Endothelial cell of umbilical vein (primary cell): ENCODE measurements at regions not wholly inside any gene's neighbourhood (a gene's known extent, or its start where the extent isn't known, plus 50 kb on each side); places are given as distances from the start of the nearest gene placed in this dataset.

Source experiments
- BruUV-seq: library from RNA; stranded (reverse); fragments of 400-500 nt; replicated peaks from 2 replicates; lab custom pipeline; 2021; lab: Mats Ljungman, UMichigan
- CTCF ChIA-PET: fragments of 300-600, 350-600 bp; sonication (Branson Sonifier 250); formaldehyde crosslinking; loops from one replicate; lab custom pipeline; 2021; ENCODE audit warnings: antibody characterized with exemption, inconsistent platforms; lab: Charles Lee
- POLR2A ChIA-PET: fragments of 300-600, 350-600 bp; sonication (Branson Sonifier 250); formaldehyde crosslinking; loops from one replicate; lab custom pipeline; 2021; ENCODE audit warnings: antibody characterized with exemption, inconsistent platforms; lab: Charles Lee
- DNase-seq: peaks from one replicate; pipeline ENCODE4 v3.0.0-alpha.2; 2011; ENCODE audit warnings: low read depth, low spot score
- FAIRE-seq: peaks from 2 replicates; lab custom pipeline; 2011; peaks lifted over from hg19 to GRCh38; lab: Jason Lieb, UNC
- H2AFZ ChIP-seq: 2 replicates; pipeline ENCODE4 v1.6.0; 2012; ENCODE audit warnings: low read depth, low read length, control low read depth, inconsistent platforms
- H3K27ac ChIP-seq: 2 replicates; pipeline ENCODE4 v1.5.1; 2011; ENCODE audit warnings: low read depth, mild to moderate bottlenecking, control low read depth, low read length, moderate library complexity; ENCODE audit not compliant: insufficient read depth
- H3K27me3 ChIP-seq, 2 experiments: 2 replicates each; pipeline versions ENCODE4 v1.6.0 to v1.6.1; 2011; ENCODE audit warnings: low read length in 2 of 2, mixed read lengths in 1 of 2; ENCODE audit not compliant: control insufficient read depth in 2 of 2, insufficient read depth in 2 of 2
- H3K36me3 ChIP-seq, 2 experiments: 2 replicates in 1 of 2; 3 replicates in 1 of 2; pipeline ENCODE4 v1.5.1; 2011; ENCODE audit warnings: low read length in 2 of 2, mild to moderate bottlenecking in 1 of 2, moderate library complexity in 1 of 2; ENCODE audit not compliant: control insufficient read depth in 2 of 2, insufficient read depth in 2 of 2; ENCODE audit errors: extremely low read depth in 1 of 2
- H3K4me1 ChIP-seq: 3 replicates; pipeline ENCODE4 v1.5.1; 2011; ENCODE audit warnings: mild to moderate bottlenecking, low read length; ENCODE audit not compliant: control insufficient read depth, insufficient read depth; ENCODE audit errors: extremely low read depth
- H3K4me2 ChIP-seq: 2 replicates; pipeline ENCODE4 v1.6.1; 2011; ENCODE audit warnings: low read length, control low read depth, mixed read lengths; ENCODE audit not compliant: insufficient read depth
- H3K4me3 ChIP-seq, 3 experiments: fragments of 200-600 bp in 1 of 3; sonication (generic), shearing (Covaris generic) in 1 of 3; replicated peaks in 1 of 3; 2 replicates each; pipeline ENCODE4 v1.5.1; 2011 to 2016; ENCODE audit warnings: control low read depth in 3 of 3, low read length in 3 of 3, mild to moderate bottlenecking in 2 of 3, inconsistent platforms in 1 of 3, low read depth in 1 of 3, moderate library complexity in 1 of 3; ENCODE audit not compliant: insufficient read depth in 1 of 3
- H3K79me2 ChIP-seq: 2 replicates; pipeline ENCODE4 v1.6.0; 2012; ENCODE audit warnings: low read length, inconsistent platforms; ENCODE audit not compliant: control insufficient read depth, insufficient read depth
- H3K9ac ChIP-seq: replicated peaks from 2 replicates; pipeline ENCODE3; 2011; ENCODE audit warnings: low read length, control low read depth; ENCODE audit not compliant: insufficient read depth; ENCODE audit errors: extremely low read depth
- H3K9me1 ChIP-seq: replicated peaks from 3 replicates; pipeline ENCODE4 v1.6.0; 2011; ENCODE audit warnings: mild to moderate bottlenecking, low read length; ENCODE audit not compliant: control insufficient read depth, insufficient read depth; ENCODE audit errors: extremely low read depth
- H3K9me3 ChIP-seq: replicated peaks from 2 replicates; pipeline ENCODE4 v1.5.1; 2012; ENCODE audit warnings: low read length, inconsistent platforms; ENCODE audit not compliant: control insufficient read depth, insufficient read depth
- H4K20me1 ChIP-seq: replicated peaks from 2 replicates; pipeline ENCODE3; 2011; ENCODE audit warnings: mild to moderate bottlenecking, low read length; ENCODE audit not compliant: control insufficient read depth, insufficient read depth; ENCODE audit errors: extremely low read depth
- CTCF ChIP-seq, 2 donors: IDR thresholded peaks; 1 replicate in 1 of 2; 2 replicates in 1 of 2; pipeline ENCODE4 v1.5.1; 2011; ENCODE audit warnings: low read length in 2 of 2, mild to moderate bottlenecking in 2 of 2, moderate library complexity in 2 of 2, control low read depth in 1 of 2, inconsistent platforms in 1 of 2, low read depth in 1 of 2; ENCODE audit not compliant: insufficient read depth in 1 of 2; ENCODE audit errors: extremely low read depth in 1 of 2
- EZH2 ChIP-seq: IDR thresholded peaks from 2 replicates; pipeline ENCODE4 v1.6.1; 2012; ENCODE audit warnings: borderline replicate concordance, low read depth, mild to moderate bottlenecking, moderate library complexity, low read length, inconsistent platforms; ENCODE audit not compliant: severe bottlenecking
- JUN ChIP-seq: IDR thresholded peaks from 2 replicates; pipeline ENCODE4 v1.6.1; 2011; ENCODE audit warnings: borderline replicate concordance, low read depth; ENCODE audit not compliant: insufficient read length, insufficient read depth
- MAX ChIP-seq: IDR thresholded peaks from 2 replicates; pipeline ENCODE4 v1.6.1; 2011; ENCODE audit not compliant: insufficient read depth, insufficient read length
- MYC ChIP-seq: IDR thresholded peaks from one replicate; pipeline ENCODE4 v1.6.1; 2011; ENCODE audit warnings: mild to moderate bottlenecking, low read depth, low read length
- POLR2A ChIP-seq: IDR thresholded peaks from 2 replicates; pipeline ENCODE4 v1.6.1; 2012; ENCODE audit warnings: low read depth, mild to moderate bottlenecking, control low read depth, low read length
- POLR2AphosphoS5 ChIP-seq: IDR thresholded peaks from 2 replicates; pipeline ENCODE4 v1.6.1; 2012; ENCODE audit warnings: low read depth, mild to moderate bottlenecking, control low read depth, low read length, moderate library complexity; ENCODE audit not compliant: insufficient read depth
- dilution Hi-C: fragments of 300-500 bp; cut with MboI; formaldehyde crosslinking; loops from one replicate; pipeline ENCODE4 v1.15.0; 2019; ENCODE audit warnings: low sequenced_read_pairs; ENCODE audit not compliant: extremely low pct_ligation_motif_present
- intact Hi-C: fragments of 100-400 bp; cut with micrococcal nuclease; formaldehyde crosslinking; loops from one replicate; pipeline ENCODE4 v1.10.0; 2022

GRCh38 chr2:122451040-122451439, 695.6 kb downstream of the TSN start:
- no peaks in the 10 kb centered on the region for H3K36me3 ChIP-seq
- no peaks in the 10 kb centered on the region for H3K9me3 ChIP-seq
- H3K4me3 ChIP-seq: no peak overlapping the region
- DNase-seq (peak; percentile 10), FAIRE-seq (peak; percentile 12)
- no TSS peak for BruUV-seq
- no peak overlapping the region for H3K27ac ChIP-seq
- no peak overlapping the region for H3K9ac ChIP-seq
- dilution Hi-C loops (no loop called here), intact Hi-C loops (no loop called here)
- no peak overlapping the region for H3K4me2 ChIP-seq
- ChIA-PET POLR2A (no interaction called here), CTCF (interaction anchor here (0.8 to 2.0 kb wide), 4 partner anchors 474 to 554 kb away, joined by 3 to 6 read pairs (median 4); no protein-coding TSS in a partner anchor)
- H4K20me1 ChIP-seq: no peaks in the 10 kb centered on the region
- H3K4me1 ChIP-seq: no peaks in the 10 kb centered on the region
- H3K79me2 ChIP-seq: no peaks in the 10 kb centered on the region
- H3K9me1 ChIP-seq: no peaks in the 10 kb centered on the region
- no peaks in the 10 kb centered on the region for H3K27me3 ChIP-seq
- no peak overlapping the region for H2AFZ ChIP-seq
- TF ChIP-seq CTCF (IDR thresholded peaks at IDR 0.05; ENCODE audit: extremely low read depth in 1 of 2, insufficient read depth in 1 of 2, low read depth in 1 of 2, low read length in 2 of 2) (peak; percentile 33 to 35), EZH2 (no peak)

- no peak overlapping the region for H3K27ac ChIP-seq
- dilution Hi-C loops (no loop called here), intact Hi-C loops (no loop called here)
- TF ChIP-seq MYC (no peak), POLR2A (no peak), JUN (no peak), MAX (no peak), POLR2AphosphoS5 (no peak)
- CTCF ChIA-PET: interaction anchor here (0.8 to 2.0 kb wide), 3 partner anchors 475 to 554 kb away, joined by 3 to 6 read pairs (median 5); no protein-coding TSS in a partner anchor
- H3K79me2 ChIP-seq: no peaks in the 10 kb centered on the region
- no peak overlapping the region for H3K4me3 ChIP-seq
- no peak overlapping the region for H3K9ac ChIP-seq
- no peaks in the 10 kb centered on the region for H3K4me1 ChIP-seq
- H3K9me3 ChIP-seq: no peaks in the 10 kb centered on the region
- H3K9me1 ChIP-seq: no peaks in the 10 kb centered on the region
- no peaks in the 10 kb centered on the region for H4K20me1 ChIP-seq
- no TSS peak for BruUV-seq
- FAIRE-seq: no peak
- no peak for DNase-seq
- no peaks in the 10 kb centered on the region for H3K27me3 ChIP-seq
- no peak overlapping the region for H2AFZ ChIP-seq
- no peaks in the 10 kb centered on the region for H3K36me3 ChIP-seq
- POLR2A ChIA-PET: no interaction called here
- H3K4me2 ChIP-seq: no peak overlapping the region
Observed at GRCh38 chr2:122451697-122452096, 696.2 kb downstream of the TSN start.
